Tongue (tissue), 1 donor: ENCODE measurements at regions not wholly inside any gene's neighbourhood (a gene's known extent, or its start where the extent isn't known, plus 50 kb on each side); places are given as distances from the start of the nearest gene placed in this dataset.

Experiments
- DNase-seq: peaks from one replicate; pipeline ENCODE4 v3.0.0-alpha.2; 2015

DNA sequence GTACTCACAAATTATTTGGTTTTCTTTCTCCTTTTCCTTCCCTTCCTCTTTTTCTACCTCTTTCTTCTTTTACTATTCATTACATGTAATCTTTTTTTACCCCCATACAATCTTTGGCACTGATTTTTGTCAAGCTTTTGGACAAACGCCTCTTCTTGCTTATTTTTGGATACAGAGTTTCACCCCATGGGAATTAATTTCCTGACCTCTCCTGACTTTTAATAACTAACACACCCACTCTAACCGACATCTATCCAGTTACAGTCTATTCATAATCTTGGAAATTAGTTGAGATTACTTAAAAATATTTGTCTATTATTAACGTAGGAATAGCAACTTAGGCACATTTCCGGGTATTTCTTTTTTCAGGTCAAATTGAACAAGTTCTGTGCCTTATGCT is 101.2 kb downstream of the HDGFL1 start:
- DNase-seq, result no peak

DNA sequence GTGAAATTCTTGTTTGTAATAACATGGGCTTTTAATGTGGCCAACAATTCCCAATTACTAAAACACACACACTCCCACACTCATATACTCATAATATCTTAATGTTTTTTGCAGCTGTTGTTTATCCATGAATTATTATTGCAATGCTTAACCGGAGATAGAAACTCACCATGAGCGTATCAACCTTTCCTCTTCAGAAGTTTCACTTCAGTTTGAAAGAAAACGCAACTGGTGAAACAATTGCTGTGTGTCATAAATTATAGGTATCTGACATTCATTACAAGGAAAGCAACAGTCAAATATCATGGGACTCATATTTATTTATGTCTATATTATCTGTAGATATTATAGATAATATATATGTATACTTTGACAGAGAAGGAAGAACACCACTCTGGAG is 104.1 kb downstream of the HDGFL1 start:
- DNase-seq, result no peak

DNA sequence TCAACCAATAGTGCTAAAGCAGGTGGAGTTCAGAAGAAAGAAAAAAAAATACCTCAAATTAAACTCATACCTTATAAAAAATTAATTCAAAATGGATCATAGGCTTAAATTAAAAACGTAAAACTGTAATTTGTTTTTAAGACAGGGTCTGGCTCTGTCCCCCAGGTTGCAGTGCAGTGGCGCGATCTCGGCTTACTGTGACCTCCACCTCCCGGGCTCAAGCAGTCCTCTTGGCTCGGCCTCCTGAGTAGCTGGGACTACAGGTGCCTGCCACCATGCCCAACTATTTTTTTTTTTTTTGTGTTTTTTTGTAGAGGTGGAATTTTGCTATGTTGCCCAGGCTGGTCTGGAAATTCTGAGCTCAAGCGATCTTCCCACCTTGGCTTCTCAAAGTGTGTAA is 111.6 kb downstream of the HDGFL1 start:
- DNase-seq, result no peak

DNA sequence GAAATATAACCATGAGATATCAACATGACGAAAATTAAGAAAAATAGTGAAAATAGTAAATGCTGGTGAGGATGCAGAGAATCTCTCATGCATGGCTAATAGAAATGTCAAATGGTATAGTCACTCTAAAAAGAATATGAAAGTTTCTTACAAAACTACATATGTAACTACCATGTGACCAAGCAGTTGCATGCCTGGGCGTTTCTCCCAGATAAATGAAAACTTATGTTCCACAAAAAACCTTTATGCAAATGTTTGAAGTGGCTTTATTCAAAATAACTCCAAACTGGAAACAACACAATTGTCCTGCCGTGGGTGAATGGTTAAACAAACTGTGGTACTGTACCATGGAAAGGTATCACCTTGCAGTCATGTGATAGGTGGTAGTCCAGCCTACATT is 112.4 kb downstream of the HDGFL1 start:
- no peak for DNase-seq

DNA sequence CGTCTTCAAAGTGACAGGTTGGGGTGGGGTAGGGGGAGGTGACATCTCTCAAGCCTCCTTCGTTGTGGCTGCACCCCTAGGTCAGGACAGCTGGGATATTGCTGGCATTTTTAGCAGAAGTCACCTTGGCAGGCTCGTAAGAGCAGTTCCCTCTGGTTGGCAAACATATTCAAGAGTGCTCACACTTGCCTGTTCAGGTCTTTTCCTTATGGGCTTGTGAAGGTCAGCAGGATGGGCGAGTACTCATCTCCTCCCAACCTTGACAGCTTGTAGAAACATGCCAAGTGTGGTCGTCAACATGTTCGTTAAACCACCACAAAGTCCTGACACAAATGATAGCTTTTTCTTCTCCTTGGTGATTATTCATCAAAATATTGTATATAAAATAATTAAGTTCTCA is 113.6 kb downstream of the HDGFL1 start:
- DNase-seq, result no peak

DNA sequence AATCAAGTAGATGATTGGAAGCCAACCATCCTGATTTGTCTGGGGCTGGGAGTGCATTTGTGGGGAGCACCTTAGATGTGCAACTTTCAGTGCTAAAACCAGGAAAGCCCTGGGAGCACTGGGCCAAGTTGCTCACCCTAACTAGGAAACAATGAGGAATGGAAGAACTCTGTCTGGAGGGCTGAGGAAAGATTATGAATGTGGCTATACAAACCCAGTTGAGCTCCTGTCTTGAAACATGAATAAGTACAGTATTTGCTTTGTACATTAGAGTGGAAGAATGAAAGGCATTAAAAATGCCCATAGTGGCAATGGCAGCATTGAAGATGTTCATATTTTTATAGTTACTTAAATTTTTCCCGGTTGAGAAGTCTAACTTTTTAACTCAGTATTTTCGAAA is 121.1 kb downstream of the HDGFL1 start:
- no peak for DNase-seq

DNA sequence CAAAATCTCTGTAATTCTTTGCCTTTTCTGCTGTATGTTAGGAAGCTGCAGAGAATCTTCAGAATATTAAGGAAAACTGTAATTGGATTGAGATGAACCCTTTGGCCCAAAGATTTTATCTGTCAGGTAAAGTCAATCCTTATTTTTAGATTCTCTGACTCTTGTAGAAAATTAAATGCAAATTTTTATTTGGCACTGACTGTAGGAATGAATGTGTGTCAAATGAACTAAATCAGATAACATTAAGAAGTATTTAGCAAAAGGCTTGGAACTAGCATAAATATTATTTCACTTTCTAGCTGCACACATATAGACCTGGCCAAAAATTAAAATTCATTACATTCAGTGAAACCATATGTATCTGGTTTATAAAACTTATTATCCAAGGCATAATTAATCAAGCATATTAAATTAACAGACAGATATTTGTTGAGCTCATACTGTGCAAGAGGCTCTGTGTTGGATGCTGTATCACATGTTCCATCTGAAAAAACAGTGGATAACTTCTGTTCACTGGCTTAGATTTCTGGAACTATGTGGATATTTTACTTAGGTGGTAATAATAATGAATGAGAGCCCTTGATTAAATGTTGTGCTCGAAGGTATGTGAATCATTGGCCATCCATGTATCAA is 124.8 kb downstream of the HDGFL1 start:
- DNase-seq, result no peak

DNA sequence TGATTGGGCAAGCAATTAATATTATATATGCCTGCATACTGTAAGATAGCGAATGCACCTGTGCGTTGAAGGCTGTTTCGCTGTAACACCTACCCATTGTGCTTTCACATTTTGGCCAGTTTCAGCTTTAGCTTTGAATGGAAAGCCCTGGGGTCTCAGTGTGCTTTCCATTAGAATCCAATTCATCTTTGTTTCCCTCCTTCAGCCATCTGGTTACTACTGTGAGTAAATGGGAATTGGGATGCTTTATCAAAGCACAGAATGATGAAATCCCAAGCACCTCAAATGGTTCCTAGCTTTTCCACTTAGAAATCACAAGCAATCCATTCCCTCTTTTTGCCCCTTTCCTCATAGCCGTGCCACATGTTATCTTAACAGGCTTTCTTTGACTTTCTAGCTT is 127.1 kb downstream of the HDGFL1 start:
- no peak for DNase-seq

DNA sequence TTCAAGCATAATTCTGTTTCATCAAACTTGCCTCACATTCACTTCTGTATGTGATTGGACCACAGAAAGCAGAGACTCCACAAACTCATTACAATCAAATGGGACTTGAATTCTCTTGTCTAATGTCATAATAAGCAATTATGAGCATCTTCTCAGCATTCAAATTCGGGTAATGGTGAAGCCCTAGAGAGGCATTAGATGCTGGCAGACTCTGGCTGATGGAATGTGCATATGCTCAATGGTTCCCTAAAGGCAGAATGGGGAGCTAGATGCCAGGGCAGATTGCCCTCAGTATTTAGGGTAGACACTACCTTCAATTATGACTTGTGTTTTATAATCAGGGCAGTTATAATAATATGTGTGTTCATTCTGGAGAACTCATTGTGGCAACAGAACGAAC is 127.9 kb downstream of the HDGFL1 start:
- no peak for DNase-seq

DNA sequence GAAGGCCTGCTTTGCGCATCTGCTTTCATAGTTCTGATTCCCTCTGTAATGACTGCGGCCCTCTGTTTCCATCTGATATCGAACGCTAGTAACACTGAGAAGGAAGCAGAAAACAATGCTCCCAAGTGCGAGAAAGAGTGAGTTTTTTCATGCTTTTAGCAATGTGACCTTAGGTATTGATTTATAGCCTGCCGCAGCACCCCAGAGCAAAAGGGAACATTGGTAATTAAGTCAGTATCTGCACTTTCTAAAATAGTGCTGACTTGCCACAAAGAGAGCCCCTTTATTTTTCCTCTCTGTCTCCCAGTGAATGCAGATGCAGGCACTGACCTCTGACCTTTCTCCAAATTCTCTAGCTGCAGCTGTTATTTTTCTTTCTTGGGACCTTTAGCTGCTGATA is 129.8 kb downstream of the HDGFL1 start:
- DNase-seq, result peak; percentile 27

DNA sequence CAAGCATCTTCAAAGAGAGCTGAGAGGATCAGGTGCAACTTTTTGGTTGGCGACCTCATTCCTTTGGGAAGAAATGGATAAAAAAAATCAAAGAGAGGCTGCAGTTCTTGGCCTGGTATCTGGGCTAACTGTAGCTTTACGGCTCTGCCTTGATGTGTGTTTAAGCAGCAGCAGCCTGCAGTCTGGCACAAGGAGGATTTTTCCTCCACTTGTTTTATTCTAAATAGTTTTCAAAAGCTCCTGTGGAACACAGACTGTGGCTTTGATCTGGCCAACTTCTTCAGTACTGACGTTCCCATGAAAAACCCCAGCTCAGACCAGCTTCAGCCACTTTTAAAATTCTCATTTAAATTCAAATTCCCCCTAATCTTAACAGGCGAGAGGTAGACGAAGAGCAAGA is 137.3 kb downstream of the HDGFL1 start:
- DNase-seq, result no peak

DNA sequence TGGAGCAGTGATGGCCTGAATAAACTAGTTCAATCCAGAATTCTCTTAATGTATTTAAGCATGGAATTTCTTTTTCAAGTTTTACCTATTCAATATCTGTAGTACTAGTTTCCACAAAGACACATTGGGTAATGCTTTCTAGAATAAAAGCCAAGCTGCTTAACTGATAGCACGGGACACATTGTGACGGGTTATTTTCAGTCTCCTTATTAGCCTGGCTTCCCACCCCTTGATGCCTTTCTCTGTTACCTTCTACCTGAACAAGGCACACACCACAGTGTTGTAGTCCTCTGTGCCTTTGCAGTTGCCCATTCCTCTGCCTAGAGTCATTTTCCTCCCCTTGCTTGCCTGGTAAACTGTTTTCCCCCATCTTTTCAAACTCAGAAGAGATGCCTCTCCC is 139.1 kb downstream of the HDGFL1 start:
- DNase-seq, result no peak

DNA sequence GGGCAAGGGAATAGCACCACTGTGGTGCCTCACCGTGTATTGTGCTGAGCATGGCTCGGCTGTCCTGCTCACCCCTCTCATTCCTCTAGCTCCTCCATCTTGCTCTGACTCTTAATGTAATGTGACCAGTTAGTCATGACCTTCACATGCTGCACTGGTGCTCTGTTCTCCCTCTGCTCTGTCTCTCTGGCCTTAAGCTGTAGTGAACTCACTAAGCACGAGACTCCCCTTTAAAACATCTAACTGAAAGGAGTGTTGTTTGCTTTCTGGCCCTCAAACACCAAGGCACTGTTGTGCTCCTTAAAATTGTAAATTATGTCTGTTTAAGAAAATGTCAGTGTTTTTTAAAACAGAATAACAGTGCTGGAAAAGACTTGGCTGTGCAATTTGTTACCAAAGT is 140.4 kb downstream of the HDGFL1 start:
- peak; percentile 27 for DNase-seq

DNA sequence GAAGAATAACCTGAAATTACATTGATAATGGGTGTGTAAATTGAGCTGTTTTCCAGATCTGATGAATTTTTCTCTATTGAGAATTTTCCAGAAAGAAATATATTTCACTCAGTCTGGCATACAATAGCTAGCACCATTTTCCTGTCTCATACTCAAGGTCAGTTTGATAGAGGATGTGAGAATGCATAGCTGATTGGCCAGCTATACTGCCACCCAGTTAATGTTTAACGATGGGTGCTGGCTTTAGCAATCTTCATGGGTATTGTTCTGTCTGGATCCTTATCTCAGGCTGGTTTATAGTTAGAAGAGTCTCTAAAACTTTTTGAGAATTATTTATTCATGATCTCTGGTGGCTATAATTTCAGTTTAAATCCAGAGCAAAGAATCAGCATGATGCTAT is 147.4 kb downstream of the HDGFL1 start:
- no peak for DNase-seq

DNA sequence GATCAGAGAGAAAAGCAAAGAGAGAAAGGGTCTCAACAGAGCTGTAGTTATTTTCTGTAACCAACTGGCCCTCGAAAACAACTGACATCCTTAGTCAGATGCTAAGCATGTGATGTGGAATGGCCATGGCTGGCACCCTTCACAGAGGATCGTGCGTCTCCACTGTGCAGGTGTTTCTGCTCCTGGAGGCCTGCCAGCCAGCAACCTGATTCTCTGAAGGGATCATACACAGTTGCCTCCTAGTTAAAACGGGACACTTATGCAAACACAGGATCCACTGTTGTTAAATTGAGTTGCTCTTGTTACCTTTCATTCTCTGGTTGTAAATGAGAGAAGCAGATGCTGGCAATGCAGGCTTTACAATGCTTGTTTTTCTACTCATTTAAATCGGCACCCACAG is 148.5 kb downstream of the HDGFL1 start:
- DNase-seq, result peak; percentile 88

DNA sequence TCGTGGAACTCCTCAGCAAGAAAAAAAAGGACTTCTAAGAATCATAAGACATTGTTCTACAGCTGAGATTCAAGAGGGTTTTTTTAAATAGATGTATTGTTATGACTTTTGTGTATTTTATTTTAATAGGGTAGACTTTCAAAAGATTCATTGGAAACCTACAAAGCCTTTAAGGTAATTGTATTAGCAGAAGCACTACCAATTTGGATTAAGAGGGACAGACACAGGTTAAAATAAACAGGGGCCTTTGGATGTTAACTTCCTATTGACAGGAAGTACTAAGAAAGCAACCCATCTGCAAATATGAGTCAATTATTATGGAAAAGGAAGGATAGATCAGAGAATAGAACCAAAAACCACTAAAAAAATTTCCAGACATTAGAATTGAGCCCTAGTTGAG is 153.5 kb downstream of the HDGFL1 start:
- DNase-seq, result no peak

DNA sequence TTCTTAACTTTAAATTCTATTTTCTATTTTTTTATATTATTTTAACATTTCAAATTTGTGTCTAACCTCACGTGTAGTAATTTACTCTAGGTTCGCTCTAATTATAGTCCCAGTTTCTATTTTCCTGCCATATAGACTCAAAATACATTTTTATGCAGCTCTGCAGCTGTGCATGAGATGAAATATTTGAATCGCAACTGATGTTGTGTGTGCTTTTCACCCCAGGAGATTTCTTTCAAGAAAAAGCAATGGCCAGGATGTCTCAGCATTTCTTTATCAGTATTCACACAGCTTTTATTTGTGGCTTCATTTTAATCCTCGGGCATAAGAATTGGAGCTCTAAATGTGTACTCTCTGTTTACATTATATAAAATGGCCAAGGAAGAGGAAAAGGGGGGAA is 157.6 kb downstream of the HDGFL1 start:
- DNase-seq, result no peak

DNA sequence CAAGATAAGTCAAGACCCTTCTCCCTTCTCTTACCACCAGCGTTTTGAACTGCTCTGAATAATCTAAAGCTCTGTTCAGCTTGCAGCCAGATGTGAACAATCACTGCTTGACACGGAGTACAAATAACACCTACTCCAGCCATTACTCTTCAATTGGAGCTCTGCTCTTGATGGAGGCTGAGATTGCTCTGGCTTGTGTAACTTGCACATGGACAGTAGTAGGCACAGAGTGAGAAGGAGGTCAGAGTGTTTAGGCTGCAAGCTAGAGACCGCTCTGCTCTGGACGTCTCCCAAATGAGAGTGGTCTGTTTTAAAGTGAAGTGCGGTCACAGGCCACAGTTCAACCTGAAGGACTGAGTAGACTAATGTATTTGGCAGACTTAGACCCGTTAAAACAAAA is 158.3 kb downstream of the HDGFL1 start:
- DNase-seq, result peak; percentile 39

DNA sequence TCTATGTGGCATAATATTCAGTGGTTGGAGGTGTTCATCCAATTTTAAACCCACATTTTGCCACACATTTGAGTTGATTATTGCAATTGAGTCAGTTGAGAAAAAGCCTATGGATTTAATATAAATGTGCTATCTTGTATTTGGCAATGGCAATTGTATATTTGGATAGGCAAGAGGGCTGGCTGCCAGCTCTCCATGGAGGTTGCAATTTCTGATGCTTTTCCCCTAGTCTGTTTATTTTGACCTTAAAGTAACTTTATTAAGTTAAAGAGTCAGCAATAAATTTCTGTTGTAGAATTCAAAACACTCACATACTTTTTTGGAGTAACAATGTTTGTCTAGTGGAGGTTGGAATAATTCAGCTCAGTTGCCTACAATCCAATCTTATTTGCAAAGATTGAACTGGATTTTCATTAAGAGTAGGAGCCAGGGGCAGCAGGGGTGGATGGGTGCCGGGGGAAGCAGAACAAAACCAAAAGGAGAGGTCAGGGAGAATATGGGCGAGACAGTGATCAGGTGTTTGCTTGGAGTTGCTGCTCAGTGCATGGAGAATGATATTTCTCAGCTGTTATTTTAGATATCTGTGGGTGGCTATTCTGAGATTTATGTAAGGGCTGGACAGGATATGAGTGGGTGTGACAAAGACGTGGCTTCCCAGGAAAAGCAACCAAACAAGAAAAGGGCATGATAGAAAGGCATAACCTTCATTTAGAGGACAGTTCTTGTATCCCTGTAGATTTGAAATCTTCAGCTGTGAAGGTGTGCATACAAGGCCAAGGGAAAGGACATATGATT is 163.0 kb downstream of the HDGFL1 start:
- no peak for DNase-seq

DNA sequence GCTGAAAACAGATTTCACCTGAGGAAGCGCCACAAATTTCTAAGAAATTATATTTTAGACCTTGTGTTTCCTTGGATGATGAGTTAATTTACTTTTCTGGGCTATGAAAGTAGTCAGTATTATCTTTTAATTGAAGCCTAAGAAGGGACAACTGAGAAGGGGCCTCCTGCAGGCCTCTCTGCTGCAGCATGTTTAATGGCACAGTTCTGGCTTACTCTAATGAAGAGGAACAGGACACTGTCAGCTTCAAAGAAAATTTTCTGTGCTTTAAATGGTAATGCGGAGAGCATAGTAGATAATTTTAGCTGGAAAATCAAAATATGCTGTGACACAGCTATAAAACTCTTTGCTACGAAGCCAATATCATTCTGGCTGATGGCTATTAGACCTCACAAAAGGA is 167.4 kb downstream of the HDGFL1 start:
- DNase-seq, result no peak

DNA sequence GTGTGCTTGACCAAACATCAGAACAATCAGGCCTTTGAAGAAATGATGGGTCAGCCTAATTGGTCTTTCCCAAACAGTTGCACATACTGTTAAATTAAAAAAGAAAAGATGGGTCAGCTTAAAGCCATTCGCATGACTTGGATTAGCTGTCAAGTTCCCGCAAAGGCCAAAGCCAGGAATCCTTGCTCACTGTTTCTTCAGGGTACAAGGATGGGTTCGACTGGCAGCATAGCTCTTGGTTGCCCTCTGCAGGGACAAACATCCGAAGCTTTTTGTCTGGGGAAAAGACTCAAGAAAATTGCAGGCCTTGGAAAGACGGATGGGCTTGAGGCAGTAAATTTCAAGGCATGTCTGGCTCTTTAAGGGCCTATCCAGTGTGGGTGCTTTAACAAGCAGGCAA is 168.0 kb downstream of the HDGFL1 start:
- peak; percentile 77 for DNase-seq

DNA sequence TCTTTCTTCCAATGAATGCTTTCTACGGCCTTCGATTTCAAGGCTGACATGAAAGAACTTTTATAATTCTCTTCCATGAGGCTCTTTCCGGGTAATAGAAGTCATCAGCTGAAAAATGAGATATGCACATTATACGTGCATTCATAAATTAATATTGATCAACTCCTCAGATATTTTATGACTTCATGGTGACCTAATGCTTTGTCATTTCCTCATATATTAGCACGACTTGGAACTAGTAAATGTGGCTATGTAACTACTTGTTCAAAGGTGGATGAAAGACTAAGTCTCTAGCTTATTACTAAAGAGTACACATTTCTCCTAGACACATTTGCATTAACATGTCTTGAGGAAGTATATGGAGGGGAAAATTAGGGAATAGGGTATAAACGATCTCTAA is 168.8 kb downstream of the HDGFL1 start:
- no peak for DNase-seq

DNA sequence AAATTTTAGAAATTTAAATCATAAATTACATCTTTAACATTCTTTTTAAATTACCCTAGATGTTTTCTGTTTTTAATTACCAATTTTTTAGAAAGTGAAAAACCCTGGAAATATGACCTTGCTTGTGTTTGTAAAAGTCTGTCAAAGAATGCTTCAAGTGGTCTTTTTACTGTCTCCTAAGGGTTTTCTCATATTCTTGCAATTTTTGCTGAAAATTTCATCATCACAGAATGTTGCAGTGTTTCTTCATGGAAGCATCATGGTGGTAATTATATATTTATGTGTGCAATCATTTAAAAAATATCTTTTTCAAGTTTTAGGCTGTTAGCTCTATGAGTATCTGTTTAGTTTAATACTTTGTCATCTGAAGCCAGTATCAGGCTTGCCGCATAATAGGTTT is 178.2 kb downstream of the HDGFL1 start:
- DNase-seq, result no peak

DNA sequence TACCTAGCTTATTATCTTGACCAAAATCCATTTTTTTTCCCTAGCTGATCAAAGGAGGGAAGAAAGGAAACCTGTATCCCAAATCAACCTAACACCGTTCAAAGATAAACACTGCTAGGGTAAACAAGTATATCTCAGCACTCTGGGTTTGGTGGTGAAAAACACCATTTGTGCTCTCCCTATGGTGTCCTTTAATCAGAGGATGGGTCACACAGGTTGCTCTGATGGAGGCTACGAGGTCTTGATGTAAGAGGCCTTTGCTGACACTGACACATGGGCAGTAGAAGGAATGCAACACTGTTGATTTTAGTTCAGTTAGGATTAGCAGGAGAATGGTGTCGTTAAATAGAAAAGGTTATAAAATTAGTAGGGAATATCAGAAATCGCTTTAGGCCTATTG is 179.3 kb downstream of the HDGFL1 start:
- DNase-seq, result no peak
